SKM-1 (cell line): ENCODE measurements at regions not wholly inside any gene's neighbourhood (a gene's known extent, or its start where the extent isn't known, plus 50 kb on each side); places are given as distances from the start of the nearest gene placed in this dataset.
A peak's percentile ranks its signal among the peaks of the same experiment; 100 is the strongest.
"Not testable (repeated sequence)": the region's sequence is repeated elsewhere in the genome, so short reads cannot be mapped to it uniquely, and the experiment has no call there.

ENCODE experiments used
- DNase-seq: peaks from one replicate; lab custom pipeline; 2025; ENCODE audit not compliant: unreplicated experiment; lab: John Stamatoyannopoulos, UW

- DNase-seq, result no peak
Observed at GRCh38 chr21:31609081-31609480, 50.4 kb upstream of the SOD1 start.

DNA sequence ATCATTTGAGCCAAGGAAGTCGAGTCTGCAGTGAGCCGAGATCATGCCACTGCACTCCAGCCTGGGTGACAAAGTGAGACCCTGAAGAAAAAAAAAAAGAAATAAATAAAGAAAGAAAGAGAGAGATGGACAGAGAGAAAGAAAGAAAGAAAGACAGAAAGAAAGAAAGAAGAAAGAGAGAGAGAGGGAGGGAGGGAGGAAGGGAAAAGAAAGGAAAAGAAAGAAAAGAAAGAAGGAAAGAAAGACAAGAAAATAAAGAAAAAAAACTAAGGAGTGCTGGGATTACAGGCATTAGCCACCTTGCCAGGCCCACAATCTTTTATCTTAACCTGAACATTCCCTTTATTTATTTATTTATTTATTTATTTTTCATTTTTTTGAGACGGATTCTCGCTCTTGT, 51.7 kb upstream of the SOD1 start:
- DNase-seq, result no peak

DNA sequence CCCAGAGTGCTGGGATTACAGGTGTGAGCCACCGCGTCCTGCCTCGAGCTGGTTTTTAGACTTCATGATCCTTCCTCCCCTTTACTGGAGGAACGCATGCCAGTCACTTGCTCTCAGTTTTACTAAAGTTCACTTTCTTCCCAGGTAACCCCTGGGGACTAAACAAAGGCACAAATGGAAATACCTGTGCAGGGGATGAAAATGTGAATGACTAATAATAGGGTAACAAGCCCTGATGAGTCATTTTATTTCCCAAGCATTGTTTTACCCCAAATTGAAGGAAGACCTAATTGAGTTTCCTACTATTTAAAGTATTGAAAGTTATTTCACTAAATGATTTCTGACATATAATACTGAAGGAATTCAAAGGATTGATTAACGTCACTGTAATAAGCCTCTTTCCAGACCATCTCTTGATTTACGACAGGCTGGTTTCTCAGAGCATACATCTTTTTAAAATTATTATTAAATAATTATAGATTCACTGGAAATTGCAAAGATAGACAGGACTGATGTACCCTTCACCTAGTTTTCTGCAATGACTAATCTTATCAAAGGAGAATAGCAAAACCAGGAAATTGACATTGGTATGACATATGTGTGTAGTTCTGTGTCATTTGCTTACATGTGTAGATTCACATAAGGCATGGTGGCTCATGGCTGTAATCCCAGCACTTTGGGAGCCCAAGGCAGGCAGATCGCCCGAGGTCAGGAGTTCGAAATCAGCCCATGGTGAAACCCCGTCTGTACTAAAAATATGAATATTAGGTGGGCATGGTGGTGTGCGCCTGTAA, 53.2 kb upstream of the SOD1 start:
- DNase-seq, result no peak

GRCh38 chr21:31604591-31605190, 54.8 kb upstream of the SOD1 start:
- peak; percentile 52 for DNase-seq

DNA sequence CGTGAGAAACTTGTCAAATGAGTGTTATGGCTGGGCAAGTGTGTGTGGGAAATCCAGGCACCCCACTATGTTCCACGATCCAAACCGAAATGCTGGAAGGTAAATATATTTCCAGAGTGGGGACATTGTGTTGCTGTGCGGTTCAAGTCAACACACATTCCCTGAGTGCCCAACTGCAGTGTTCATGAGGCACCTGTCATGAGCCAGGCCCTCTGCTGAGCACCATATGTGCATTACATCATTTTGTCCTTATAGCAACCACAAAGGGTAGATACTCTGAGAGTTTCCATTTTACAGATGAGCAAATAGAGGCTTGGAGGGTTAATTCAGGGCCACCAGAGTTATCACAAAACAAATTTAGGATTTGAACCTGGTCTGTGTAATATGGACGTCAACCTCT, 59.9 kb upstream of the SOD1 start:
- DNase-seq, result no peak

DNA sequence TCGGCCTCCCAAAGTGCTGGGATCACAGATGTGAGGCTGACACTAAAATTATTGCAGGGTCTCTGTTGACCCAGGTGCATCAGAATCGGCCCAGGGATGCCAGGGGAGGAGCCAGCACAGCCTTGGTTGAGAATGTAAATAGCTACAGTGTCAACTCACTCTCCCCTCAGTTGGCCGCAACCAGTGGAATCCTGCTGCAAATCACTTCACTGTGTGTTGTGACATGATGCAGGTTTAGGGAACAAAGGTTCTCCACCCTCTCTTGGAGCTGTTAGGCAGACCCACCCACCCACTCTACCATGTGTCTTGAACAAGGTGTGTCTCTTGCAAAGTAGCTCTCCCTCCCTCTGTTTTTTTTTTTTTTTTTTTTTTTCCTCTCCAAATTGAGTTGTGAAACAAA, 60.5 kb upstream of the SOD1 start:
- no peak for DNase-seq

GRCh38 chr21:31597683-31598082, 61.8 kb upstream of the SOD1 start:
- DNase-seq, result no peak

- no peak for DNase-seq
Observed at GRCh38 chr21:31596055-31596454, 63.4 kb upstream of the SOD1 start.

GRCh38 chr21:31594726-31595125, 64.8 kb upstream of the SOD1 start:
- no peak for DNase-seq

GRCh38 chr21:31594279-31594678, 65.2 kb upstream of the SOD1 start:
- DNase-seq, result no peak

GRCh38 chr21:31592963-31593560, 66.4 kb upstream of the SOD1 start:
- DNase-seq, result no peak

DNA sequence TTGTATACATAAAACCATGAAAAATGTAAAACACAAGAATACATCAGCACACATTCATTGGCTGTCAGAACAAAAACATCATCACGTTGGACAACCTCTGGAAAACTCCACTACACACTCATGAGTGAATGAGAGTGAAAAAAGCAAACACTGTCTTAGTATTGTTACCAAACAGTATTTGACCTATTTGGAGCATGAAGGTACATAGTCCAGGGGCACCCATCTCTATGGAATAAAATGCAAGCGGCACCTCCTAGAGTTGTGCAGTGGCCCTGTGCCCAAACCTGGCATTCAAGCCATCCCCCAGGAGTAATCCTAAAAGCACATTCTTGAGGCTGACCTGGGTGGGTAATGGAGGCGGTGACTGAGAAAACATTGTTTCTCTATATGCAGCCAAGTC, 67.0 kb upstream of the SOD1 start:
- DNase-seq, result no peak

- no peak for DNase-seq
Observed at GRCh38 chr21:31589820-31590219, 69.7 kb upstream of the SOD1 start.

DNA sequence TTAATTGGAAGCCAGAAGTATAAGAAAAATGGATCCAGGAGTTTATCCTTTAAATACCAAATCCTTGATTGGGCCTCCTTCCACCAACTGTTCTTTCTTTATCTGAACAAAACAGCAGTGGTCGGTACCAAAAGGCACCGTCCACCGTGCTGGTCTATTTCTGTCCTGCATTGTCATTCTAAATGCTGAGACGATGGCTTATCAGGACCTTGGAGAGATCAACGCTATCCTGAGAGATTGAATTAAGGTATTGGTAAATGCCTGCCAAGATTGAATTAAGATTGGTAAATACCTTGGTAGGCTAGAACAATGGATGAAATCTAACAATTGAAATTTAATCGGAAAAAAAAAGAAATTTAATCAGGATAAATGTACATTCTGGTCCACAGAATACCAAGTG, 73.4 kb upstream of the SOD1 start:
- DNase-seq, result no peak

GRCh38 chr21:31583937-31584336, 75.6 kb upstream of the SOD1 start:
- not testable (repeated sequence) for DNase-seq

DNA sequence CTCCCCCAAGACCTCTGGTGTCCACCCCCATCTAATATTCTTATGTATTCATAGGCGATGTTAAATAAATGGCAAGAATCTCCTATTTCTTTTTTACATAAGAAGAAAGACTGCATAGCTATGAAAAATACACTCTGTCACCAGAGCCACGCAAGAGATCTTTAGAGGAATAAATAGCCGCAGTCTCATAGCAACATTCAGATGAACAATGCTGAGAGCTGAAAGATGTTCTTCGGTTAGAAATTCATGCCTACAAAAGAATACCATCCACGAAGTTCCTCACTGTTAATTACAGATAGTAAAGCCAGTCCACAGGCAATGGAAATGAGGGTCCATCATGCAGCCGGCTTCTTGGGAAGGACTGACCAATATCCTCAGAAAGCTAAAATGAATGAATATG, 76.0 kb upstream of the SOD1 start:
- no peak for DNase-seq

DNA sequence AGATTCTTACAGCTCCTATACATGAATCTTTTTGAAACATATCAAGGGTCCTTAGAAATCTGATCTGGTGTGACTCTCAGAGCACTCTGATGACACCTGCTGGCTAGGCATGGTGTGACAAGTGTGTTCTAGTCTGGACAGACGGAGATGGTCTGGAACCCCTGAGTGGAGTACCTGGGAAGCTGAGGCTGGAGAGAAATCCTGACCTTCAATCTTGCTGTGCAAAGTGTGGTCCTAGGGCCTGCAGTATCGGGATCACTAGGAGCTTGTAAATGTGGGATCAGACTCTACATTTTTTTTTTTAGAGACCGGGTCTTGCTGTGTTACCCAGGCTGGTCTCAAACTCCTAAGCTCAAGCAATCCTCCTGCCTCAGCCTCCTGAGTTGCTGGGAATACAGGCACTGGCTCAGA, 78.6 kb upstream of the SOD1 start:
- peak; percentile 67 for DNase-seq

- DNase-seq, result no peak
Observed at GRCh38 chr21:31577271-31577670, 82.2 kb upstream of the SOD1 start.

- no peak for DNase-seq
Observed at GRCh38 chr21:31576428-31576827, 83.1 kb upstream of the SOD1 start.

DNA sequence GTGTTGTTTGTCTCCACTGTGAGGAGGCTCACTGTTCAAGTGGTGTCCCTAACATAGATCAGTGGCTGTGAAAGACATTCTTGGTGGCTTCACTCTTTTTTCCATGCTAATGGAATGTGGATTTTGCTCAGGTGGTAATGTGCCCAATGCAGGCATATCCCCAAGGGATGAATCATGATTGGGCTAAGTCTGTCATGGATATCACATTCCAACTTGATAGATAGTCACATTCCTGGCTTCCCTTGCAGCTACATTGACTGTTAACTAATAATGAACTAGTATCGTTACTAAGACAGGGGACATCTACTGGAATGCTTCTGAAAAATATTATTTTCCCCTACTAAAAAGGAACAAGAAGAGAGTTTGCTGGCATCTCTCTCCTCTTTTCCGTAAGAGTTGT, 86.3 kb upstream of the SOD1 start:
- no peak for DNase-seq

DNA sequence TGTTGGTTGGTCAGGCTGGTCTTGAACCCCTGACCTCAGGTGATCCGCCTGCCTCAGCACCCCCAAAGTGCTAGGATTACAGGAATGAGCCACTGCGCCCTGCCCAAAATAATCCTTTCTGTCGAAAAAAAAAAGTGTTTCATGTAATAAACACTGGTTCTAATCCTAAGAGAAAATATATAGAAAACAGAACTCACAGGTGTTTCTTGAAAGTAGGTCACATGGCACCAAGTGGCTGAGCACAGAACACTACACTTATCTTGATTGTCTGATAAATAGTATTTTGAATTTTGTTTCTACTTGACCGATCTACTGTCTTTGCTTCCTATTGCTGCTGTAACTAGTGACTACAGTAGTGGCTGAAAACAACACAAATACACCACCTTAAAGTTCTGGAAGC, 87.6 kb upstream of the SOD1 start:
- no peak for DNase-seq

DNA sequence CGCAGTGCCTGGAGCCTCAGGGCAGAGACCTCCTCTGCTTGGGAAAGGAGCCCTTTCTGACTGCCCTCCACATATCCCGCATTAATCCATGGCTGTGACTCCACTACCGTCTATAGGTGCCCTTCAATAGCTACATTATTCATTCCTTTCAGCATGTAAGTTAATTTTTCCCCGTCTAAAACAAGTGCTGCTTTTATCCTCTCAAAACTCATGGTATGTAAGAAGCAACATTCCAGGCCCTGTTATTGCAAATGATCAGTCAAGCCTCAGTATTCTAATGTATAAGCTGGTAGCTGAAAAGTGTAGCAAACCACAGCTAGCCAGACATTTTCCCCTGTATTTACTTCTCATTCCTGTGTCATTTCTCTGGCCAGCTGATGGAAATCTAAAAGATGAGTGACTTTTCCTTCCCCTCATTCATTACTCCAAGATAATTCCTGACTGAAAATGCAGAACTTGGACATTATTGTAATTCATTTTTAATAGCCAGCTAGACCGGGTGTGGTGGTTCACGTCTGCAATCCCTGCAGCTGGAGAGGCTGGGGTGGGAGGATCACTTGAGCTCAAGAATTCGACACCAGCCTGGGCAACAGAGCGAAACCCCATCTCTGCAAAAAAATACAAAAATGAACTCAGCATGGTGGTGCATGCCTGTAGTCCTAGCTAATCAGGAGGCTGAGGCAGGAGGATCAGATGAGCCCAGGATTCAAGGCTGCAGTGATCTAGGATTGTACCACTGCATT, 88.5 kb upstream of the SOD1 start:
- no peak for DNase-seq
